ENCODE measurements at regions not wholly inside any gene's neighbourhood (a gene's known extent, or its start where the extent isn't known, plus 50 kb on each side); places are given as distances from the start of the nearest gene placed in this dataset.

- TF ChIP-seq CTCF (optimal IDR thresholded peaks at IDR 0.05 in 1 of 3, IDR thresholded peaks at IDR 0.05 in 1 of 3, conservative IDR thresholded peaks at IDR 0.05 in 1 of 3; ENCODE audit: extremely low read depth in 1 of 3, insufficient read depth in 2 of 3, low read length in 3 of 3) (no peak), EZH2 (IDR thresholded peaks at IDR 0.05; ENCODE audit: low read length) (no peak)
These were observed 308.5 kb downstream of the TNS1 start for GRCh38 chr2:217694291-217694690.

Data from keratinocyte (primary cell).